SH-SY5Y (cell line): ENCODE measurements at regions not wholly inside any gene's neighbourhood (a gene's known extent, or its start where the extent isn't known, plus 50 kb on each side); places are given as distances from the start of the nearest gene placed in this dataset.

Source experiments
- GATA2 ChIP-seq: IDR thresholded peaks from 2 replicates; pipeline ENCODE4 v1.6.1; 2011; ENCODE audit warnings: mild to moderate bottlenecking, low read depth, low read length
- GATA3 ChIP-seq: IDR thresholded peaks from 2 replicates; pipeline ENCODE4 v1.6.1; 2011; ENCODE audit warnings: low read depth, mild to moderate bottlenecking, low read length, moderate library complexity

DNA sequence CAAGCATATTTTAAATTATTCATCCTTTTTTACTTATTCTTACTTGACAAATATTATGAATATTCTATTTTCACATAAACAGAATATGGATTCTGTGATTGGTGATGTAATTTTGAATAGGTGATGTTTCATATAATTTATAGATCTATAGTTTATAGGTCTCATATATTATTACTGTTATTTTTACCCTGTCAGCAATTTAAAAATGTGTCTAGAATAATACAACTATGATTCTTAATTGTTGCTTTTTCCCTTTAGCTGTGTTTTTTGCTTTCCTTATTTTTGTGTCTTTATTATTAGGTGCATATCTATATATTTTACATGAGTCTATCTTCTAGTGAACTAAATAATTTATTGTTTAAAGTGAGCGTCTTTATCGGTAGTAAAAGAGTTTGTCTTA, 226.7 kb upstream of the FSIP2 start:
- no peak for TF ChIP-seq GATA3
- TF ChIP-seq GATA2 = no peak
